DND-41 (cell line): ENCODE measurements at regions not wholly inside any gene's neighbourhood (a gene's known extent, or its start where the extent isn't known, plus 50 kb on each side); places are given as distances from the start of the nearest gene placed in this dataset.

Experiments
- EZH2 ChIP-seq: IDR thresholded peaks from 3 replicates; pipeline ENCODE4 v1.6.1; 2012; ENCODE audit warnings: borderline replicate concordance, low read depth, mild to moderate bottlenecking, moderate library complexity, low read length, inconsistent platforms; ENCODE audit not compliant: severe bottlenecking
- TF ChIP-seq, protein P1 (sequence below): IDR thresholded peaks from 2 replicates; pipeline ENCODE4 v1.5.1; 2012; ENCODE audit warnings: borderline replicate concordance, low read length, moderate library complexity, mild to moderate bottlenecking; ENCODE audit not compliant: poor library complexity, severe bottlenecking; ENCODE audit errors: extremely low read depth

DNA sequence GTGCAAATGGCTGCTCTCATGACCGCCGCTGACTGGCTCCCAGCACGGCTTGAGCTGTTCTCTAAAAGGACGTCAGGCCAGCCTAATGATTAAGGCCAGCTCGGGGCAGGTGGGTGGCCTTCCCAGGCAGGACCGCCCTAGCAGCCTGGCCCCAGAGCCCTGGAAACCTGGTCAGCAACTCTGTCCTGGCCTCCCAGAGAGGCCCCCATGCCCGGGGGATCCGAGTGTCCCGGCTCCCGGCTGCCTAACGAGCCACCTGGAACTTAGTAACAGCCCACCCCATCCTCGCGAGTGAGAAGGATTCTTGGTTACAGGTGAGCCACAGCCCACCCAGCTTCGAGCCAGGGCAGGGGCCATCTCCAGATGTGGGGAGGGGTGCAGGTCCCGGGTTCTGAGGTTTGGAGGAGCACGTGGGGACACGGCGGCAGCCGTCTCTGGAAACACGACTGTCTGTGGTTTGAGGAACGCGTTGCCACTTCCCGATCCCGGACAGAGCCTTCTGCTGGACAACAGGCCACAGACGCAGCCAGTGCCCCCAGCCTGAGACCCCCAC is 73.8 kb upstream of the FBRSL1 start:
- TF ChIP-seq, protein P1, sequence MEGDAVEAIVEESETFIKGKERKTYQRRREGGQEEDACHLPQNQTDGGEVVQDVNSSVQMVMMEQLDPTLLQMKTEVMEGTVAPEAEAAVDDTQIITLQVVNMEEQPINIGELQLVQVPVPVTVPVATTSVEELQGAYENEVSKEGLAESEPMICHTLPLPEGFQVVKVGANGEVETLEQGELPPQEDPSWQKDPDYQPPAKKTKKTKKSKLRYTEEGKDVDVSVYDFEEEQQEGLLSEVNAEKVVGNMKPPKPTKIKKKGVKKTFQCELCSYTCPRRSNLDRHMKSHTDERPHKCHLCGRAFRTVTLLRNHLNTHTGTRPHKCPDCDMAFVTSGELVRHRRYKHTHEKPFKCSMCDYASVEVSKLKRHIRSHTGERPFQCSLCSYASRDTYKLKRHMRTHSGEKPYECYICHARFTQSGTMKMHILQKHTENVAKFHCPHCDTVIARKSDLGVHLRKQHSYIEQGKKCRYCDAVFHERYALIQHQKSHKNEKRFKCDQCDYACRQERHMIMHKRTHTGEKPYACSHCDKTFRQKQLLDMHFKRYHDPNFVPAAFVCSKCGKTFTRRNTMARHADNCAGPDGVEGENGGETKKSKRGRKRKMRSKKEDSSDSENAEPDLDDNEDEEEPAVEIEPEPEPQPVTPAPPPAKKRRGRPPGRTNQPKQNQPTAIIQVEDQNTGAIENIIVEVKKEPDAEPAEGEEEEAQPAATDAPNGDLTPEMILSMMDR: no peak
- TF ChIP-seq EZH2: no peak
